NCI-H748 (cell line): ENCODE measurements at regions not wholly inside any gene's neighbourhood (a gene's known extent, or its start where the extent isn't known, plus 50 kb on each side); places are given as distances from the start of the nearest gene placed in this dataset.
A peak's percentile ranks its signal among the peaks of the same experiment; 100 is the strongest.
"Not testable (repeated sequence)": the region's sequence is repeated elsewhere in the genome, so short reads cannot be mapped to it uniquely, and the experiment has no call there.

Experiments
- DNase-seq: peaks from one replicate; lab custom pipeline; 2025; ENCODE audit not compliant: unreplicated experiment; lab: John Stamatoyannopoulos, UW

DNA sequence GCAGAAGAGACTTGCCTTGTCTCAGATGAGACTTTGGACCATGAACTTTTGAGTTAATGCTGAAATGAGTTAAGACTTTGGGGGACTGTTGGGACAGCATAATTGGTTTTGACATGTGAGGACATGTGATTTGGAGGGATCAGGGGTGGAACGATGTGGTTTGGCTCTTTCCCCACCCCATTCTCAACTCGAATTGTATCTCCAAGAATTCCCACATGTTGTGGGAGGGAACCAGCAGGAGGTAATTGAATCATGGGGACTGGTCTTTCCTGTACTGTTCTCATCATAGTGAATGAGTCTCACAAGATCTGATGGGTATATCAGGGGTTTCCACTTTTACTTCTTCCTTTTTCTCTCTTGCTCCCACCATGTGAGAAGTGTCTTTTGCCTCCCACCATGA lies 229.7 kb upstream of the KCND2 start:
- no peak for DNase-seq

DNA sequence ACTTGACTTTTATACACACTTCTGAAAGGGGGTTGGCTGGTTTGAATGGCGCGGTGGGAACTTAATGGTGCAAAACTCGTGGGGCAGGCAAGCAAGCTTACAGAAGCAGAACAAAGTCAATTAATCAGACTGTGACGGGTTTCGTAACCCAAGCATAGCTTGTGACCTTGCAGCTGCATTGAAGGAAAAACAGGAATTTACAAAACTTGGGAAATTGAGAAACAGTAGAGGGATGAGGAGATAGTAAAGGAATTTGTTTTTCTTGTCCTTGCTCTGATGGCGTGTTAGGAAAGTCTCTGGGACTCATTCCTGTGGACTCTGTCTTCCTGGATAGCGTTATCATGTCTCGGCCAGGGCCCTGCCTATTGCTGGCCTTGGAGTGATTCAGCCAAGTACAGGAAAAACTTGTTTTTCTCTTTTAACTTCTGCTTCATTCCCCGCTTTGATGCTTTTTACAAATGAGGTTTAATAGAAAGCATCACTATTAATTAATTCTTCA lies 220.0 kb upstream of the KCND2 start:
- DNase-seq: no peak

DNA sequence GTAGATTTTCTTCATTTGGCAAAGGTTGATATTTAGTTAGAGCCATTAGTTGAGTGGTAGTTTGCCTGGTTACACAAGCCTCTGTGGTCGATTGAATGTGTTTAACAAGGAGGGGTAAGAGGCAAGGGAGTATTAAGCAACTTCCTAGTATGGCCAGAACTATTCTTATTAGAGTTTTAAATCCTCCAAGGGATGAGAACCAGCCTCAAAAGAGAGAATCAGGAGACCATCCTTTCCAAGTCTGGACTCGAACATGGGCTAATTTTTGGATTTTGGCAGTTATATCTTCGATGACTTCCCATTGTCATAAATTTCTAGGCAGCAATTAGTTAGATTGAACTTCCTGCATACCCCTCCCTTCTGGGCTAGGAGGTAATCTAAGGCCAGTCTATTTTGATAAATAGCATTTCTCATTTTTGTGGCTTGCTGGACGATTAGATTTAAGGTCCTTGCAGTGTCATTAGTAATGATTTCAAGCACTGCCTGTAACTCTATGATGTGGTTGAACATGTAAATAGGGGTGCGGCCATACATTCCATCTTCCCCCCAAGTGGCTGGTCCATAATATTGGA lies 219.5 kb upstream of the KCND2 start:
- DNase-seq: no peak

DNA sequence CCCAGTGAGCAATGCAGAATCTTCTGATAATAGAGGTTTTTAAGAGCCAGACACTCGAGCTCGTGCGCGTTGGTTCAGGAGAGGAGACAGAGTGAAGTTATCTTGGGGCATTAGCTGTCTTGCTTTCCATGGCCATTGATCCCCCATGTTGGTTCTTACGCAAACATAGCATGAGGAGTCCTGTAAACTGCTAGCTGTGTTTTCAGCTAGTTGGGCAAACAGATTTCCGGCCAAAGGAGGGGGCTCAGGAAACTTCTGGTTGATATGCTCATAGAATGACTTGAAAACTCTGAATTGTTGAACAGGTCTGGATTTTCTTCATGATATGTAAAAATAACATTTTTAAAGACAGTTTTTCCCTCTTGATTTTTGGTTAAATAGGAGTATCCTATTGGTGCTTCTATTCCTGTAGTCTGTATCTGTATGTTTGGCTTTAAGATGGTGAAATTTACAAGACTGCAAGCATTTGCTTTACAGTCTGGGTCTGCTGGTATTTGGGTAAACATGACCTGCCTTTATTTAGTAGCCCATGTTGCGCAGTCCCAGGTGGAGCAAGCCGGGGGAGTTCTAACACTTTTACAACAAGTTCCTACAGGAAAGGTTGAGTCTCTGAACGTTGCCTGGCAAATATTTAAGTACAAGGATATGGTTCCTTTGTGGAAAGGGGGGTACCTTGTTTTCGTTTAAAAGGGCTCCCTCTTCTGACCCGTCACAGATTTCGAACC lies 218.4 kb upstream of the KCND2 start:
- DNase-seq: no peak

DNA sequence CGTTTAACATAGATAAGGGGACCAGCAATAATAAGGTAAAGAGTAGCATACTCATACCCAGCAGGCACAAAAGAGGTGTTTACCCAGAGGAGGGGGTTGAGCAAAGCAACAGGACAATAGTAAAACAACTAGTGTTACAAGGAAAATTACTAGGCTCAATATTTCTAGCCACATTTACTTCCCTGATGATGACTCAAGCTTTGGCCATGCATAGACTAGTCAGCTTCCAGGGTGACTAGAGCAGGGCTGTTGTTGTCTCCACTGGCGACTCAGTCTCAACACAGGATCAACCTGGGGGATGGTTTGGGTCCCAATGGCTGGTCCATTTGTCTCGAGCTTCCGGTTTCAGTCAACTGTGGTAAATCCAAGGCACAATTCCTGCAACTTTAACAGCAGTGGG lies 217.7 kb upstream of the KCND2 start:
- no peak for DNase-seq

DNA sequence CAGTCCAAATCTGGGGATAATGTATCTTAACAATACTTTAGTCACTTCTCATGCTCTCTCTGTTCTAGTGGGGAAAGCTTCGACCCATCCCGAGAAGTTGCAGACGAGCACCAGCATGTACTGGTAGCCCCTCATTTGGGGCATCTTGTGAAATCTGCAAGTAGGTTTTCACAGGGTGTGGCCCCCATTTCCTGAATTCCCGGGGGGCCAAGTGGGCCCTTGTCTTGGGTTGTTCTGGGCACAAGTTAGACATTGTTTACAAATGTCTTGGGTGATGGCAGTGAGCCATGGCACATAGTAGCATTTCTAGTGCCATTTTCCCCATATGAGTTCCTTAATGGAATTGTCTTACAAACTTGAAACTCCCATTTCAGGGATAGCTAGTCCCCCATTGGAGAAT lies 216.7 kb upstream of the KCND2 start:
- no peak for DNase-seq

DNA sequence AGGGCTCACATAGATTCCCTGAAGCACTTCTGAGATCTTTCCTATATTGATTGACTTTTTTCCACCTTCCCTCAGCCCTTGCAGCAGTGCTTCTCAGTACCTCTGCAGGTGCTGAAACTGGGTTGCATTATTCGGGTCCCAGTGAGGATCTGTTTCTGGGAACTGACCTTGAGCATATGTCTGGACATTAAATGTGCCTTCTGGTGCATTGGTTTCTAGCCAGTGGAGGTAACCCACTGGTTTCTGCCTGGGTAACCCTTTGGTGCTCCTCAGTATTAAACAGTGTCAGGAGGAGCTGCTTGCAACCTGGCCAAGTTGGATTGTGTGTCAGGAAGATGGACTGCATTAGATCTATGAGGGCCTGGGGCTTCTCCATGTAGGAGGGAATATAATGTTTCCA lies 213.3 kb upstream of the KCND2 start:
- no peak for DNase-seq

DNA sequence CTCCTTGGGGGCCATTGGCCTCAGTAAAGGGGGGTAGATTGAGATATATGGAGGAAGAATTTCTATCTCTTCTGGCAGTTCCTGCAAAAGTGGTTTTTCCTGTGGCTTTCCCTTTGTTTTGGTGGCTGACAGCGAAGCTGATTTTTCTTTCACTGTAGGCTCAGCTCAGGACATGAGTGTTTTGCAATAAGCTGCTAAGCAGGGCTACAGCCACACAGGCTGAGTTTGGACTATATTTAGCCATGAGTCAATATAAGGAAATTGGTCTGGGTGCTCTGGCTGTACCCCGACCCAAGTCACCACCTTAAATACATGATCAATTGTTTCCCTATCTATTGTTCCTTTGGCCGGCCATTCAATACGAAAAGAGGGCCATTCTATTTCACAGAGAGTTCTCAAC lies 212.7 kb upstream of the KCND2 start:
- DNase-seq: no peak

DNA sequence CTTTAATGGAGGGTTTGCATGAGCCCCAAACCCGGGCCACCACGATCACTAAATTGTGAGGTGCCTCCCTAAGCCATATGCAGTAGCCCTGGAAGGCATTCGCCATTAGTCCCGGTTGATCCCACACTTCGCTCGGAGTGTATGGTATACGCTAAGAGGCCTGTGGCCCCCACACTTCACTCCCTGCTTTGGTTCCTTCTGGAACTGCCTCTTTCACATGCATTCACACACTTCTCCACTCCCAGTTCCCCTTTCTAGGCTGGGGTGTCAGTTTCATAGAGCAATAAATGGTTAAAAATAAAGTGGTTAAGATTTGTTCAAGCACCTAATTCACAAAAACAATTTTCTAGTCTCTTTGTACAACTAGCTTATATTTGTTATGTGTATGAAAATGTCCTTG lies 212.1 kb upstream of the KCND2 start:
- DNase-seq: no peak

DNA sequence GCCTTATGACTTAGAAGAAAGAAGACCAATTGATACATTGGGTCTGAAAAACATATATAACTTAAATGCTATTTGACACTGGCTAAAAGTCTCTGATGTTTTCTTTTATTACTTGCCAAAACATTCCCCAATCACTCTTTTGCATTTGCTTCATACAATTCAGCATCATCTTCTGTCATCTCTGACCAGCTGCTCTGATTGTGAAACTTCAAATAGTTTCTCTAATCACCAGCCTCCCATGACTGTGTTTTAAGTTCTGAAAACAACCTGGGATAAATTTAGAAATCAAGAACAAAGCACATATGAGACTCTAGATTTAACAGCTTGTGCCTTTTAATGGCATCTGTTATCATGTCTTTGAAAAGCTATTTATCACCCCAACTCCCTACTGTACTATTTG lies 208.4 kb upstream of the KCND2 start:
- DNase-seq: no peak

DNA sequence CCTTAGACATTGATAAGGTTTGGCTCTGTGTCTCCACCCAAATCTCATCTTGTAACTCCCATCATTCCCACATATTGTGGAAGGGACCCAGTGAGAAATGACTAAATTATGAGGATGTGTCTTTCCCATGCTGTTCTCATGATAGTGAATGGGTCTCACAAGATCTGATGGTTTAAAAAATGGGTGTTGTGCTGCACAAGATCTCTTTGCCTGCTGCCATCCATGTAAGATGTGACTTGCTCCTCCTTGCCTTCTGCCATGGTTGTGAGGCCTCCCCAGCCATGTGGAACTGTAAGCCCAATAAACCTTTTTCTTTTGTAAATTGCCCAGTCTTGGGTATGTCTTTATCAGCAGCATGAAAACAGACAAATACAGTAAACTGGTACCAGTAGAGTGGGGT lies 206.1 kb upstream of the KCND2 start:
- not testable (repeated sequence) for DNase-seq

DNA sequence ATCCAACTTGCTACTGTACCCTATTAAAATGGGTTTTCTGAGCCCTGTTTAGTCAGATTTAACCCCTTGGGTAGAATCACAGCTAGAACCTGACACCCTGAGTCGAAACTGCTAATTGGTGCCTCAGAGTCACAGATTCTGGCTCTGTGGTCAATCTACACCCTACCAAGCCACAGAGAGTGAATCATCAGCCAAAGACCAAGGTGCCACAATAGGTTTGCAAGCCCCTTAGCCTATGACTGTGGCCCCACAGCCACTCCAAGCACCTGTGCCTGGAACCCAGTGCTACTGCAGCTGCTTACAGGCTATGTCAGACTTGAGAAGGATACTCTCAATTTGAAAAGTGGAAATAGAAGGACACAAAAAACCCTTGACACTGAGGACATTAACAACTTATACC lies 202.8 kb upstream of the KCND2 start:
- no peak for DNase-seq

DNA sequence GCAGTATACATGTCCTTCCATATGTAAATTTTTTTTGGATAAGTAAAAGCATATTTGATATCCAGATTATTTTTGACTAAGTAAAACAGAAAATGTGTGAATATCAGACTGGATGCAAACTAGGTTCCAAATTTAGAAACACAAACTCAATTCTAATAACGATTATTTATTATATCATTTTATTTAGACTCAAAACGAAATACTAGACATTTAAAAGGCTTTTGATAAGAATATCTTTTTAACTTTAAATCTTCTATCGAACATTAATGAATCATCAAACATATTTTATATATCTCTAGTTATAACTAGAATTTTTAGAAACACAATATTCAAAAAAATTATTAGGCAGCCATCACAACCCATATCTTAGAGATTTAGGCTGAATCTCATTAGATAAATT lies 195.2 kb upstream of the KCND2 start:
- no peak for DNase-seq

DNA sequence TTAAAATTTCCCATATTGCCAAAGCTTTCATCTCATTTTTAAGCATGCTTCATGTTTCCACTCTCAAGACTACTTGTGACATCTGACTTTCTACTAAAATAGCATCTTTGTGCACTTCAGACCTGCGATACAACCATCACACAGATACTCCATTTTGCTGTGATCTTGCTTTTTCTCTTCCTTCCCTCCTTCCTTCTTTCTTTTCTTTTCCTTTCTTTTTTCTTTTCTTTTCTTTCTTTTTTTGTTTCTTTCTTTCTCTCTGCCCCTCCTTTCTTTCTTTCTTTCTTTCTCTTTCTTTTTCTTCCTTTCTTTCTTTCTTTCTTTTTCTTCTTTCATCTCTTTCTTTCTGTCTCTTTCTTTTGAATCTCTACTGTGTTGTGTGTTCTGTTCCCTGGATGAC lies 194.0 kb upstream of the KCND2 start:
- DNase-seq: no peak

DNA sequence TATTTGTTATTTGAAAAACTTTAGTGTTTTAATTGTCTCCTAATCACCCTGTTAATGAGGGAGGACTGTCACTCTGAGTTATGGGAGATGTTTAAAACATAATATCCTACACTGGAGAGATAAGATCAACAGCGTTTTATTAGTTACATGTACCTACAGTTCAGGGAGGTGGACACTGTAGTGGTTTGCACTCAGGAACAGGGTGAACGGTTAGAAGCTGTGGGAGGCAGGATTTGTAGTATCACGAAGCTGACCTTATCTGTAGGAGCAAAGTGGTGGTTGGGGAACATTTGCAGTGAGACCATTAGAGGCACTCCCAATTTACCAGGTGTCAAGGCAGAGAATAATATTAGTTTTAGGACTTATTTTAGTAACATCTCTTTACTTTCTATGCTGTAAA lies 193.3 kb upstream of the KCND2 start:
- DNase-seq: peak; percentile 37

DNA sequence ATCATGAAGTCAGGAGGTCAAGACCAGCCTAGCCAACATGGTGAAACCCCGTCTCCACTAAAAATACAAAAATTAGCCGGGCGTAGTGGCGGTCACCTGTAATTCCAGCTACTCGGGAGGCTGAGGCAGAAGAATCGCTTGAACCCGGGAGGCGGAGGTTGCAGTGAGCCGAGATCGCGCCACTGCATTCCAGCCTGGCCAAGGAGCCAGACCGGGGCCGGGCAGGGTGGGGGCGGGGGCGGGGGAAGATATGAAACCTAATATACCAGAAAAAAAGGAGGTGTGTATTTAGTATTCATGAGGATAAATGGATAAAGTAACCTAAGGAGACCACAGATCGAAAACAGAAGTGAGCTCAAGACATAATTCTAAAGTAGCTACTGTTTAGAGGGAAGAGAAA lies 186.5 kb upstream of the KCND2 start:
- not testable (repeated sequence) for DNase-seq

DNA sequence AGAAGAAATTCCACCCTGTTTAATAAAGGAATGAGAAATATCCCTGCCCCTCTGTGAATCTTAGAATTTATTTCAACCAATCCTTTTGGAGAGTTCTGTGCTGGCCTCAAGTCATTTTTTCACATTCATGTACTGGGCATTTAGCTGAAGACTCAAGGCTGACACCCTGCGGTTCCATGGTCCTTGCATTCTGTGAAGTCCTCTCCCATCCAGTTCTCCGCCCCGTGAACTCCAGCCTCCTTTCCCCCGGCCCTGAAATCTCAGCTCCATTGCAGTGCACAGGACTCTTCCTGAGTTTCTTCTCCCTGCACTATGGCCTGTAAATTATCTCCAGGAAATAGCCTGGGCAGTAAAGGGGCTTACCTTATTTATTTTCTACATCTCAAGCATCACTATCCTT lies 183.0 kb upstream of the KCND2 start:
- peak; percentile 44 for DNase-seq

DNA sequence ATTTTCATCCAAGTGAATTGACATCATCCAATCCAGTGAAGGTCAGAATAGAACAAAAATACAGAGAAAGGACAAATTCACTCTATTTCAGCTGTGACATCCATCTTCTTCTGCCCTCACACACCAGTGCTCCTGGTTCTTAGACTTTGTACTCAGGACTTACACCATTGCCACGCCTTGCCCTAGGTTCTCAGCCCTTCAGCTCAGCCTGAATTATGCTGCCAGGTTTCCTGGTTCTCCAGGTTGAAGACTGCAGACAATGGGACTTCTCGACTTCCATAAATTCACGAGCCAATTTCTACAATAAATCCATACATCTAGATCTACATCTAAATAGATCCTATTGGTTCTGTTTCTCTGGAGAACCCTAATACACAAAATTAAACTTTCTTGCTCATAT lies 181.2 kb upstream of the KCND2 start:
- no peak for DNase-seq

DNA sequence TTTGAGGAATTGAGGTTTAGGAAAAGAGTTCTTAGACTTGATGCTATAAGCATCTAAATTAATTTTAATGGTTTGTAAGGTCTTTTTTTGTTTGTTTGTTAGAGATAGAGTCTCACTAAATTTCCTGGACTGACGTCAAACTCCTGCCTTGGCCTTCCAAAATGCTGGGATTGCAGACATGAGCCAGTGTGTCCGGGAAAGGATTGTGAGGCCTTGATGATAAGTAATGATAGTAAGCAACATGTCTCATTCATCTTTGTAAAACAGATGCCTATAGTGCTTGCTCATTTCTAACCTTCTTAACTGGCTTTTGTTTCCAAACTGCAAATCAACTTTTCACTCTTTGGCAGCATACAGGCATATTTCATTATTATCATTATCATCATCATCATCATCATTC lies 176.0 kb upstream of the KCND2 start:
- DNase-seq: no peak

DNA sequence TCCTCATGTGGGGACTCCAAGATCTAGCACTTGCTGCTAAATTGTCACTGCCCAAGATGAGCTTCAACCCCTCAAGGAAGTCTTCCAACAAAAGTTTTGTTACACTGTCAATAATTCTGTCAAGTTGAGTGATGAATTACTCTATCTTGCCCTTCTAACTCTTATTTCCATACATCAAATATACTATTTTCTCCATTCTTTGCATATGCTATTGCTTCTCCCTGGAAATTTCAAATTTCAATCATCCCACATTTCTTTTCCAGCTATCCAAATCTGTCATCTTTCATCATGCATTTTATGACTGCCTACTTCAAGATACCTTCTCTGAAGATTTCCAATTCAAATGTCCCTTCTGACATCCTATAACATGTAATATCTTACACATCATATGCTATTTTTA lies 175.2 kb upstream of the KCND2 start:
- DNase-seq: no peak

DNA sequence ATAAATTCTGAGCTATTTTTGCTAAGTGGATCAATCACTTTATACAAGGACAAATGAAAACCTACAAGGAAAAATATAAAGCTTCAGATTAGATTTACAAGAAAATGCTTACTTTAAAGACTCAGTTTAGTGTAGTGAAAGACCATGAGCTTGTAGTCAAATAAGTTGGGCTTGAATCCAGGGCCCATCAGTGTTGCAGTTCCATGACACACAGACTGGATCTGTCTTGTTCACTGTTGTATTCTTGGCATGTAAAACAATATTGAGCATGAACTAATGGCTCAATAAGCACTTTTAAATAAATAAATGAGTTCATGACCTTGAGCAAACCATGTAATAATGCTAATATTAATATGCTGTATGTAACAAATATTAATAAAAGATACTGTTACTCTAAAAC lies 164.6 kb upstream of the KCND2 start:
- no peak for DNase-seq

DNA sequence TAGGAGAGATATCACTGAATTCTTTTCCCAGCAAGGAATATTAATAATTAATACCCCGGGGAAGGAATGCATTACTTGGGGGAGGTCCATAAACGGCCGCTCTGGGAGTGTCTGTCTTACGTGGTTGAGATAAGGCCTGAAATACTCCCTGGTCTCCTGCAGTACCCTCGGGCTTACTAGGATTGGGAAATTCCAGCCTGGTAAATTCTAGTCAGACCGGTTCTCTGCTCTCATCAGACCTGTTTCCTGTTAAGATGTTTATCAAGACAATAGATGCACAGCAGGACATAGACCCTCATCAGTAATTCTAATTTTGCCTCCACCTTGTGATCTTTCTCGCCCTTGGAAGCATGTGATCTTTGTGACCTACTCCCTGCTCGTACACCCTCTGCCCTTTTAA lies 162.8 kb upstream of the KCND2 start:
- peak; percentile 69 for DNase-seq

DNA sequence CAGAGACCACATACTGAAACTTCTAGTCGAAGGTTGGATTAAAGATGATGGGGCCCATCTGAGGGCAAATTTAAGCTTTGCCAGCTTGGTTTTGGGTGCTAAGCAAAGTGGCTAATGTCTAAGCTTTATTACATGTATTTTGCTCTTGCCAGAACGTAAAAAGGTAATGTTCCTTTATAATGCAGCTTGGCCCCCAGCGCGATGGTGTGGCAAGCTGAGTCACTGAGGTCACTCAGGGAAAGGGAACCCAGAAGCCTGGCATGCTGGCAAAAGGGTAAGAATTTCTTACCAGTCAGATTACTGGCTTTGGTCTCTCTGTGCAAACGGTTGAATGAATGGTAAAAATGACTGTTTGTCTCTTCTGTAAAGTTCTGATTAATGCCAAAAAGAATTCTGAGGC lies 158.3 kb upstream of the KCND2 start:
- no peak for DNase-seq
